Mesothelial cell of epicardium (in vitro differentiated cells): ENCODE measurements at regions not wholly inside any gene's neighbourhood (a gene's known extent, or its start where the extent isn't known, plus 50 kb on each side); places are given as distances from the start of the nearest gene placed in this dataset.

Source experiments
- DNase-seq, 2 experiments: peaks; one replicate each; pipeline ENCODE4 v3.0.0; 2021; ENCODE audit warnings: low spot score in 2 of 2; ENCODE audit not compliant: unreplicated experiment in 2 of 2
- H3K27ac Mint-ChIP-seq: 2 replicates; pipeline ENCODE4 v1.8.0; 2021; ENCODE audit warnings: mixed read lengths
- H3K27me3 Mint-ChIP-seq: 2 replicates; pipeline ENCODE4 v1.8.0; 2021; ENCODE audit warnings: low read depth, mixed read lengths
- H3K36me3 Mint-ChIP-seq: 2 replicates; pipeline ENCODE4 v1.8.0; 2021; ENCODE audit warnings: mixed read lengths
- H3K4me1 Mint-ChIP-seq: 2 replicates; pipeline ENCODE4 v1.8.0; 2021; ENCODE audit warnings: mixed read lengths
- H3K4me3 Mint-ChIP-seq: 2 replicates; pipeline ENCODE4 v1.8.0; 2021; ENCODE audit warnings: mild to moderate bottlenecking, moderate library complexity, mixed read lengths
- H3K9me3 Mint-ChIP-seq: 2 replicates; pipeline ENCODE4 v1.8.0; 2021; ENCODE audit warnings: mixed read lengths
- TF ChIP-seq, protein P1 (sequence below): fragments of 200-600 bp; sonication (generic); IDR thresholded peaks from one replicate; pipeline ENCODE4 v1.5.0; 2021; ENCODE audit warnings: antibody characterized with exemption; ENCODE audit not compliant: unreplicated experiment

DNA sequence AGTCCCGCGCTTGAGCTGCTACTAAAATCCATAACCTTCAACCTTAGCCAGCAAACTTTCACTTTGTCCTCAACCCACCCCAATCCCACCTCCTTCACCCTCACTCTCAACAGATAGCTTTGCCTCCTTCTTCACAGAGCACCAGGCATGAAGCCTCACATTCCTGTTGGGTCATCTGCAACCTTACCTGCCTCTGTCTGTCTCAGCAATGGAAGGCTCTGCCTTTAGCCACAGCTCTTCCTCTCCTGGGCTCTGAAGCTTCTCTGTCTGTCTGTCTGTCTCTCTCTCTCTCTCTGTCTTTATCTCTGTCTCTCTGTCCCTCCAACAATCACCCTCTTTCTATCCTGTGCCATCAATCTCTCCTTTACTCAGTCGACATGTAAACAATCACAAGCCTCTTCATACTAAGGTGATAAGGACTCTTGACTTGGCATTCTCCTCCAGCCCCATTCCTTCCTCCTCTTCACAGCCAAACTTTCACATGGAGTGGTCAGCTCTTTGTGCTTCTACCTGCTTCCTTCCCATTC is 220.8 kb downstream of the SPTSSA start:
- Mint-ChIP-seq H3K9me3 (no peaks in the 10 kb centered on the region), H3K36me3 (no peaks in the 10 kb centered on the region), H3K27ac (no peak overlapping the region), H3K4me3 (no peak overlapping the region), H3K27me3 (peaks cover 4% of the 10 kb centered on the region), H3K4me1 (no peaks in the 10 kb centered on the region)
- TF ChIP-seq, protein P1, sequence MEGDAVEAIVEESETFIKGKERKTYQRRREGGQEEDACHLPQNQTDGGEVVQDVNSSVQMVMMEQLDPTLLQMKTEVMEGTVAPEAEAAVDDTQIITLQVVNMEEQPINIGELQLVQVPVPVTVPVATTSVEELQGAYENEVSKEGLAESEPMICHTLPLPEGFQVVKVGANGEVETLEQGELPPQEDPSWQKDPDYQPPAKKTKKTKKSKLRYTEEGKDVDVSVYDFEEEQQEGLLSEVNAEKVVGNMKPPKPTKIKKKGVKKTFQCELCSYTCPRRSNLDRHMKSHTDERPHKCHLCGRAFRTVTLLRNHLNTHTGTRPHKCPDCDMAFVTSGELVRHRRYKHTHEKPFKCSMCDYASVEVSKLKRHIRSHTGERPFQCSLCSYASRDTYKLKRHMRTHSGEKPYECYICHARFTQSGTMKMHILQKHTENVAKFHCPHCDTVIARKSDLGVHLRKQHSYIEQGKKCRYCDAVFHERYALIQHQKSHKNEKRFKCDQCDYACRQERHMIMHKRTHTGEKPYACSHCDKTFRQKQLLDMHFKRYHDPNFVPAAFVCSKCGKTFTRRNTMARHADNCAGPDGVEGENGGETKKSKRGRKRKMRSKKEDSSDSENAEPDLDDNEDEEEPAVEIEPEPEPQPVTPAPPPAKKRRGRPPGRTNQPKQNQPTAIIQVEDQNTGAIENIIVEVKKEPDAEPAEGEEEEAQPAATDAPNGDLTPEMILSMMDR: no peak
- DNase-seq: no peak

DNA sequence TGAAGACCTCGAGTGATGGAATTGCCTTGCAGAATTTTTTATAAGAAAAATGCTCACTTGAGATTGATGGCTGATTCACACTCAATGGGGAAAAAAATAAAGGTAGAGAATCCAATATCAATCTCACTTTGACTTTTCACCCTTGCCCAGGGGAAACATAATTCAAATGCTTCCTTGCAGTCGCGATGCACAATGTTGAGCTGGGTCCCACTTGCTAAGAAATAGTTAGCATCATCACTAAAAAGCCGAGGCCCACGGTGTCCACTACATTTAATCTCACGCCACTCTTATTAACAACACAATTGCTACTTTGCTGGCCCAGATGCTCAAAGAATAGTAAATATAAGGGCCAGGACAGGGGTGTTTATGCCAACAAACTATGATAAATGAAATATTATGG is 223.4 kb downstream of the SPTSSA start:
- Mint-ChIP-seq H3K27ac (no peak overlapping the region), H3K4me3 (no peak overlapping the region), H3K9me3 (no peaks in the 10 kb centered on the region), H3K27me3 (peaks cover 4% of the 10 kb centered on the region), H3K4me1 (no peaks in the 10 kb centered on the region), H3K36me3 (no peaks in the 10 kb centered on the region)
- no peak for DNase-seq
- TF ChIP-seq, protein P1: no peak

DNA sequence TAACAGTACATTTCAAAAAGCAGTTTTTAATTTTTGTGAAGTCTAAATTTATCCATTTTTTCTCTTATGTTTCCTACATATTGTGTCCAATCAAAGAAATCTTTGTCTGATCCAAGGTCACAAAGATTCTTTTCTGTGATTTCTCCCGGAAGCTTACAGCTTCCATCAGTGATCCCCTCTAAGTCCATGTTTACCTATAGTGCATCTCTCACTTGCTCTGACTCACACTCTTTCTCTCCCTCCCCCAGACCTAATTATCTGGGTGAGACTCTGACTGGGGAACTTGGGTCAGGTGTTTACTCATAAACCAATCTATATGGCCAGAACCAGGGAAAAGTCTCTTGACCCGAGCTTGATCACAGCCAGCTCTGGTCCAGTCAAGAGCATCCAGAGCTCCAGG is 224.4 kb downstream of the SPTSSA start:
- no peak overlapping the region for H3K4me3 Mint-ChIP-seq
- peaks cover 4% of the 10 kb centered on the region for H3K9me3 Mint-ChIP-seq
- peaks cover 4% of the 10 kb centered on the region for H3K27me3 Mint-ChIP-seq
- no peak overlapping the region for H3K27ac Mint-ChIP-seq
- TF ChIP-seq, protein P1: no peak
- H3K36me3 Mint-ChIP-seq: no peaks in the 10 kb centered on the region
- DNase-seq: no peak
- H3K4me1 Mint-ChIP-seq: no peaks in the 10 kb centered on the region

DNA sequence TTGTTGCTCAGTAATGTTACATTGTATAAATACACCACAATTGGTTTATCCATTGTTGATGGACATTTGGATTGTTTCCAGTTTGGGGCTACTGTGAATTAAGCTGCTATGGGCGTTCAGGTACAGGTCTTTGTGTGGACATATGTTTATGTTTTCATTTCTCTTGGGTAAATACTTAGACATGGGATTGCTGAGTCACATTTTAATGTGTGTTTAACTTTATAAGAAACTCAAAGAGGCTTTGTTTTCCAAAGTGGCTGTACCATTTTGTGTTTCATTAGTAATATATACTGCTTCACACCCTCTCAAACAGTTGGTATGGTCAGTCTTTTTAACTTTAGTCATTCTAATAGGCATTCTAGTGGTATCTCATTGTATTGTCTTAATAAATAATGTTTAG is 225.0 kb downstream of the SPTSSA start:
- H3K4me1 Mint-ChIP-seq: no peaks in the 10 kb centered on the region
- H3K27ac Mint-ChIP-seq: no peak overlapping the region
- no peak overlapping the region for H3K4me3 Mint-ChIP-seq
- TF ChIP-seq, protein P1: no peak
- H3K9me3 Mint-ChIP-seq: peaks cover 10% of the 10 kb centered on the region
- H3K27me3 Mint-ChIP-seq: peaks cover 2% of the 10 kb centered on the region
- DNase-seq: no peak
- H3K36me3 Mint-ChIP-seq: no peaks in the 10 kb centered on the region

DNA sequence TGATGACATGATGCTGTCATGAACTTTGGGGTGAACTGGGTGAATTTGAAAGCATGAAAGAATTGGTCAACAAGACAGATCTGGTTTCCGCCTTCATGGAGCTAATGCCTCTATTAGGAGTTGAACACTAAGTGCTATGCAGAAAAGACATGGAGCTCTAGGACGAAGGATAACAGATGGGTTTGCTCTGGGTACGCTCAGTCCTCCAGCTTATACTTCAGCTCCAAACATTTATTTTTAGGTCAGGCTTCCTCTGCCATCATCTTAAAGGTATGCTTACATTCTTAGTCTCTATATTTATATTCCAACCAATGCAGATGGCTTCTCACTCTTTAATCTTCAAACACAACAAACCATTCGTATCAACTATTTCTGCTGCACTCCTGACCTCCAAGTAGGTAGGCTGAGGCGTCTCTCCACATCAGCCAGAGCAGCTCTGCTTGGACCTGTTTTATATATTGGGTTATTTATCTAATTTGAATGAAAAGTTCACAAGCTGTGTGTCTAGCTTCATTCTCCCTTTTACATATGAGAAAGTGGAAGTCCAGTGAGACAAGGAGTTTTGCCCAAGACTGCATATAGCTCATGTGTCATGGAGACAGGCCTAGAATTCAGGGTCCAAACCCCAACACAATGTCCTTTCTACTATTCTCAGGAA is 226.3 kb downstream of the SPTSSA start:
- Mint-ChIP-seq H3K27me3 (no peaks in the 10 kb centered on the region), H3K27ac (no peak overlapping the region), H3K9me3 (peaks cover 12% of the 10 kb centered on the region), H3K4me1 (no peaks in the 10 kb centered on the region), H3K4me3 (no peak overlapping the region), H3K36me3 (no peaks in the 10 kb centered on the region)
- no peak for DNase-seq
- TF ChIP-seq, protein P1: no peak
